NCI-H1930 (cell line): ENCODE measurements at regions not wholly inside any gene's neighbourhood (a gene's known extent, or its start where the extent isn't known, plus 50 kb on each side); places are given as distances from the start of the nearest gene placed in this dataset.
"Not testable (repeated sequence)": the region's sequence is repeated elsewhere in the genome, so short reads cannot be mapped to it uniquely, and the experiment has no call there.

Source experiments
- DNase-seq, 2 experiments: peaks; one replicate each; lab custom pipeline; 2025; lab: John Stamatoyannopoulos, UW

- DNase-seq = no peak
Observed at GRCh38 chr10:53650794-53651193, 878.2 kb upstream of the MBL2 start.

- not testable (repeated sequence) for DNase-seq
Observed at GRCh38 chr10:53647221-53647620, 874.6 kb upstream of the MBL2 start.

GRCh38 chr10:53646525-53646924 lies 873.9 kb upstream of the MBL2 start:
- no peak for DNase-seq

DNA sequence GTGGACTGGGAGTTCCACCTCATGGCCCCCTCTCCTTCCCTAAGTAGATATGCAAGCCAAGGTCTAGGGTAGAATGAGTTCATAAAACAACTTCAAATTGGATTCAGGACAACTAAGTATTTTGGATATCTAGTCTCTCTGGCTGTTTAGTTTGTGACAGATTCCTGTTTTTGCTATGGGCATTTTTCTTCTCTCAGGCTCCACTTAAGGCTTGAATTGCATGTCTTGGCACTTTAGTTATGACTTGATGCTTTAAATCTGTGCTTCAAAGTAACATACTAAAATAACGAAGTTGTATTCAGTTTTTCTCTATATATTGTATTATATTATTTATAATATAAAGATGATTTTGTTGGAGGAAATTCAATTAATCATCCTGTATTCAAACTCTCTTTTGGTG lies 873.4 kb upstream of the MBL2 start:
- no peak for DNase-seq

DNA sequence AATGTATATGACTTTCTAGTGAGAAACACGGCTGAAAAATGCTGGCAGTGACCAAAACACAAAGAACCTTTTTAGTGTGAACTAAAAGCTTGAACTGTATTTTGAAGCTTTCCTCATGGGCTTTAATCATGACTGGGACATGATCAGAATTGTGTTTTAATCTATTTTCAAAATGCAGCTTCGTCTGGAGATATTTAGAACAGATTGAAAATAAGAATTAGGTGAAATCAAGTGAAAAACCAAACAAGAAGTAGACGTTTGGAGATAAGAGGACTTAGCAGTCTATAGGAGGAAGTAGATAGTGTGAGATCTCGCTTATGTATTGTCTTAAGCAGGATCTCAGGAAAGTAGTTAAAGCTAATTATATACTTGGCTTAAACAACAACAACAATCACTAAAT lies 865.4 kb upstream of the MBL2 start:
- no peak for DNase-seq

DNA sequence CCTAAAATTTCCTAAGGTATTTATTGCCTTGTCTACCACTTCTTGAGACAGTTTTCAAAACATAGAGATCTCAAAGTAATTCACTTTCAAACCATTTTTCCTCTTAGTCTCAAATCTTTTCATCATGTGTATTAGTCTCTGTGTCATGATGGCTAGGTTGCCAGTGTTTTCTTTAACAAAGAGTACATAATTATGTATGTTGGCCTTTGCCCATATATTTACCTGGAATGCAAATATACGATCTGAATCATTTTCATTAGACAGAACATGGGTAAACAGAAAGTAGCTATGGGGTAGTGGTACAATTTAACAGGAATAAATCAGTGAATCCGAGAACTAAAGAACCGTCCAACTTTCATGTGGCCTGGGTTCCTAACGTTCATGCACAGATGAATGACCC lies 852.1 kb upstream of the MBL2 start:
- no peak for DNase-seq

GRCh38 chr10:53622201-53622600 lies 849.6 kb upstream of the MBL2 start:
- DNase-seq = no peak

- no peak for DNase-seq
Observed at GRCh38 chr10:53619671-53620070, 847.1 kb upstream of the MBL2 start.

DNA sequence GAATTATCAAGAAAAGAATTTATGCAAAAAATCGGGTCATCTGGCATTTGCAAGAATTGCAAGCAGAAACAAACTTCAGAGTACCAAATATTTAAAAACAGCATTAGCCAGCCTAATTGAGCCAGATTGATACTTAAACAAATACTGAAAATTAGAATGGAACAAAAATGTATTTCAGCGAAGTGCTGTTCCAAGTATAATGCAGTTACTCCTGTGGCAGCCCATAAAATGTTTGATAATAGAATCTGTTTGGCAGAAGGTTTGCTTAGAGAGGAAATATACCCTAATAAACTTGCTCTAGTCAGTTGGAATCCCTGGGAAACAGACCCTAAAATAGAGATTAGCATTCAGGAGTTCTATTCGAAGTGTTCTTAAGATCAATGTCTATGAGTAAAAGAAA lies 835.1 kb upstream of the MBL2 start:
- DNase-seq = no peak

- no peak for DNase-seq
Observed at GRCh38 chr10:53606981-53607380, 834.4 kb upstream of the MBL2 start.

GRCh38 chr10:53601260-53601875 lies 828.8 kb upstream of the MBL2 start:
- no peak for DNase-seq

DNA sequence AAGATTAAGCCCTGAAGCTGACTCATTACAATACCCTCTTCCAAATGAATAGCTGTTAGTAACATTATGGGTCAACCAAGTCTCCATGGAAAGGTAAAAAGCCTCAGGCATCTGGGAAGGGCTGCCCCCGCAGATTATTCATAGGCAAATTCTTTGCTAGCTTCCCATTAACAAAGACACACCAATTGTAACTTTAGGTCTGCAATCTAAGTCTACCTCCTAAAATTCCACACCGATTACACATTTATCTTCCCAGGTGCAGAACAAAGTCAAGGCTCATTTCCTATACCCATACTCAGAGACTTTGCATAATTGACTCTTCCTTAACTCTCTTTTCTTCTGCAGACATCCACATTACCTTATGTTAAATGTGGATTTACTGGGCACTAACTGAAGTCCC lies 826.3 kb upstream of the MBL2 start:
- DNase-seq = no peak

DNA sequence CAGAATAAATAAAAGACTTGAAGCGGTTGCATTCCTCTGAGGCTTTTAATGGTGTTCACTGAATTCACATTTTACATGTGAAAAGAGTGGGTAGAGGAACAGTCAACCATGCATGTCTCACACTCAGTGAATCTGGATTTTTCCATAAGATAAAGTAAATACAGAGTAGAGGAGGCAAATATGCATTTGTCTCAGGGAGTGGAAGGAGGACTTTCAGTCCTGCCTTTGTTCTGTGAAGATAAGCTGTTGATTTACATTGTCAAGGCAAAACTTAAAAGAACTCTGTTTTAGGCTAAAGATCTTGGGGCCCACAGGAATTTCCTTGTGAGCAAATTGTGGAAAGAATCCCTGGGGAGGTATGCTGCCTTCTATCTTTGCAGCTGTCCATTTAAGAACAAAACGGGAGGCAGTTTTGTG lies 825.3 kb upstream of the MBL2 start:
- no peak for DNase-seq

GRCh38 chr10:53580465-53580864 lies 807.9 kb upstream of the MBL2 start:
- DNase-seq = no peak

- no peak for DNase-seq
Observed at GRCh38 chr10:53579773-53580172, 807.2 kb upstream of the MBL2 start.

DNA sequence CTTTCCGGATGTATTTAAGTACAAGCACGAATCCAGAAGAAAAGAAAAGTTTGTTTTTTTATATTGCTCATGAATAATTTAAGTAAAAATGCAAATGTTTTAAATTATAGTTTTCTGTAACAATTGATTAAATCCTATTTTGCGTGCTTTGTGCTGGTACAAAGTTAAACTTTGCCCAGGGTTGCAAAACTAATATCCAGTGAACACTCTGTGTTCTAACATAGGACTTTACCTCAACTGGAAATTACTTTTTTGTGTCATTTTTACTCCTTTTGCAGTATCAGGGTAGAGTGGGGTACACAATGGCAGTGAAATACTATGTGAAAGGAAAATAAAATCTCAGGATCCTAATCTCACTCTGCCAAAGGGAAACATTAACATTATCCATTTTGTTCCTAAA lies 801.4 kb upstream of the MBL2 start:
- no peak for DNase-seq

DNA sequence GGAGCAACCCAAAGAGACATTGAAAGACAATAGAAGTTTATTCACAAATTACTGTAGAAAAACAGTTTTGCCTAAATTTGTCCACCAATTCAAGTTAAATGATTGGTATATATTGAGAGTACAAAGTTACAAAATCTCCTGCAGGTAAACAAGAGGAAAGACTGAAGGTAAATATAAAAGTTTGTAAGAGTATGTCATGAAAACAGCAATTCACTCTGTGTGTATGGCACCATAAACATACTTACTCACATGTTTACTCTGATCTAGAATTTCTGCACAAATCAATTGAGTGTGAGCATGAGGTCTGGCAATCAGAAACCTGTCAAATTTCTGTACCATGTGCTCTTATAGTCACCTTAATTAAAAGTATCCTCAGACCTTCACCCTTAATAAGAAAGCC lies 800.9 kb upstream of the MBL2 start:
- no peak for DNase-seq

- DNase-seq = no peak
Observed at GRCh38 chr10:53572799-53573198, 800.2 kb upstream of the MBL2 start.

DNA sequence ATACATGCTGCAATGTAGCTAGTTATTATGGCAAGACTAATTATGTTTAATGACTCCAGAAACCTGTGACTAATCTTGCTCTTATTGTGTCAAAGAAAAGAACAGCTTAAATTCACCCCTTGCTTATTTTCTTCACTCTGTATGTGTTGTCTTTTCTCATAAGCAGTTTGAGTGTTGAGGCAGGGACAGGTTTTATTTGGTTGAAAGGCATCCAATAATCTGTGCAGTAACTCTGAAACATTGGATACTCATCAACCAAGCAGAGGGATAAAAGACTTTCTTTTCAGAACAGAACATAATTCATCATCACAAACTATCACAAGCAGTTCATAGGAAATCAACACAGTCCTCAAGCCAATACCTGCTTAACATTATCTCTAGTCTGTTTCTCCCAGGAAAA lies 797.6 kb upstream of the MBL2 start:
- no peak for DNase-seq

DNA sequence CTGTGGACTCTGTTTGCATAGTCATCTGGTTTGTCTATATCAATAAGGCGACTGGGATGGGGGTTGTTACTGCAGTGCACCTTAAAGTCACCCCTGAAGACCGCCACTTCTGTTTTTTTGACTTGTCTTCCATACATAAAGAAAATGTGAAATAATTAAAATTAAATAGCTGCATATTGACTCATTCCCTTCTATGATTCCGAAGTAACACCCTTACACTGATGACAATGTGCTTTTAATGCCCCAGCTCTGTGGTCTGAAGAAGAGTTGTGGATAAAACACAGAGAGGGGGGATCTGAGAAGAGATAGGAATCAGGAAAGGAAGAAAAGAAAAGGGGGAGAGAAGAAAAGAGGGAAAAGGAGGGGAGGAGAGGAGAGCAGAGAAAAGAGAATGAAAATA lies 796.9 kb upstream of the MBL2 start:
- DNase-seq = no peak

- no peak for DNase-seq
Observed at GRCh38 chr10:53548664-53549063, 776.1 kb upstream of the MBL2 start.

DNA sequence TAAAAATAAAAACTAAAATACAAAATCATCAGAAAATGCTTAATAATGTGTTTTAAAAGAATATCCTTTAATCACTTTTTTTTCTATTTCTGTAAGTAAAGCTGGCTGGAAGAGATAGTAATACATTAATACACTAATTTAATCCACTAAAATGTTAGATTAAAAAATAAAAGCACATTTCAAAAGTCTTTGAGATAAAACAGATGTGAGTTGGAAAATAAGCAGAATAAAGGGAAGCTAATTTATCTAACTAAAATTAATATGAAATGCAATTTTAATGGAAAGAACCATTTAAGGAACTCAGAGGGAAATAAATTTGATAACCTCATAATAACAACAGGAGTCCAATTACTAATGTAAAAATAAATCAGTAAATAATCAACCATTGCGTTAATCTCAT lies 774.8 kb upstream of the MBL2 start:
- no peak for DNase-seq

- DNase-seq = no peak
Observed at GRCh38 chr10:53543410-53543809, 770.8 kb upstream of the MBL2 start.

DNA sequence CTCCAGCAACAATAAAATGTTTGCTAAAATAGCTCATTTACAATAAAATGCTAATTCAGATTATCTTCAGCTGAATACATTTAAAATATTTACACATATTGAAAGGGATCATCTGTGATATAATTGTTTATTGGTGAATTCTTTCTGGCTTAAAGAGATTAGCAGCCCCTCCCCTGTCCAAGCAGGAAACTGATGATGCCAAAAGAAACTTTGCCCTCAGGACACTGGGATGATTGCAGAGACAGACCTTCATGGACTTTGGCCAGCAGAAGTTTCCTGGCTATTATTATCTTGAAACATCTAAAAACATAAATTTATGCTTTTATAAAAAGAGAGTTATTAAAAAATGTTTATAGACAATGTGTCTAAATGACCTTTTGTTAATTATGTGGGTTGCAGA lies 764.9 kb upstream of the MBL2 start:
- no peak for DNase-seq

DNA sequence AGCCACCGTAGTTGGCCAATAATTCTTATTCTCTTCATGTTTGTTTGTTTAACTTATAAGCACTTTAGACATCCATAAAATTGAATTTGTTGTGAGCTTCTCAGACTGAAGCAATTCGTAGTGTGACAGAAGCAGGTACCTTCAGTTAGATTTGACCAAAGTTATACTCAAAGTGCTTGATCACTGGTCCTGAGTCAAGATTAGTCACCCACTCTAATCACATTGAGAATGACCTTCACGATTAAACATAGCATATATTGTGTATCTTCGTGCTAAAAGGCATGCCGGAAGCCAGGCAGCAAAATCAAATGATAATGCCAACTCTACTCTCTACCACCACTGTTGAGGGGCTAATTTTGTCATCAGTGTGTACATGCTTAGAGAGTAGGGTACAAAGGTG lies 763.7 kb upstream of the MBL2 start:
- no peak for DNase-seq
